HG03342 (cell line): ENCODE measurements at regions not wholly inside any gene's neighbourhood (a gene's known extent, or its start where the extent isn't known, plus 50 kb on each side); places are given as distances from the start of the nearest gene placed in this dataset.
"Not testable (repeated sequence)": the region's sequence is repeated elsewhere in the genome, so short reads cannot be mapped to it uniquely, and the experiment has no call there.

Experiments
- ATAC-seq: cut with Tn5 transposase; IDR thresholded peaks from one replicate; pipeline ENCODE4 v1.9.1; 2021; ENCODE audit warnings: mild to moderate bottlenecking, moderate library complexity; ENCODE audit not compliant: unreplicated experiment

- no peak for ATAC-seq
These were observed 119.7 kb downstream of the GASK1B start for GRCh38 chr4:158053086-158053485.

GRCh38 chr4:158051401-158052235 lies 121.2 kb downstream of the GASK1B start:
- ATAC-seq = no peak

- no peak for ATAC-seq
These were observed 121.9 kb downstream of the GASK1B start for GRCh38 chr4:158050942-158051341.

GRCh38 chr4:158046345-158046744 lies 126.5 kb downstream of the GASK1B start:
- no peak for ATAC-seq

- ATAC-seq = no peak
These were observed 128.7 kb downstream of the GASK1B start for GRCh38 chr4:158043971-158044618.

GRCh38 chr4:158042591-158043030 lies 130.2 kb downstream of the GASK1B start:
- ATAC-seq = no peak

DNA sequence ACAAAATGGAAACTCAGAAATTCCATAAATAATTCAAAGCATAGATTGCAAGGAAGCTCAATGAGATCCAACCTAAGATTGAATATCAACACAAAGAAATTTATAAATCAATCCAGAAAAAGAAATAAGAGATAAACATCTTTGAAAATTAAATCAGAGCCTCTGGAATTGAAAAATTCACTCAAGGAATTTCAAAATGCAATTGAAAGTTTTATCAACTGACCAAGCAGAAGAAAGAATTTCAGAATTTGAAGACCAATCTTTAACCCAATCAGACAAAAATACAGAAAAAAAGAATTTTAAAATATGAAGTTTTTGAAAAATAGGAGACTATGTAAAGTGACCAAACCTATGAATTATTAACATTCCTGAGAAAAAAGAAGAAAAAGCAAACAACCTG lies 134.1 kb downstream of the GASK1B start:
- ATAC-seq = no peak

DNA sequence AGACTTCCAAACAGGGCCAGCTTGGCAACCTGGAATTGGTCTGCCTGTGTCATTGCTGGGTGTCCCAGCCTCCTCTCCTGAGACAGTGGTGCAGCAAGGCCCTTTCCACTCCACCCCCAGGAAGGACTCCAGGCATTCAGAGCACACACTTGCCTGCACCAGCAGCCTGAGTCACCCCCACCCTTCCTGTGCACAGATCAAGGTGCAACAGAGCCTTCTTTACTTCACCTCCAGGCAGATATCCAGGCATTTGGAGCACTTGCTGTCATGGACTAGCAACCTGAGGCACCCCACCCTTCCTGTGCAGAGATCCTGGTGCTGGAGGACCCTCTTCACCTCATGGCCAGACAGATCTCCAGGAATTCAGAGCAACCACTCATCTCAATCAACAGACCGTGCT lies 135.8 kb downstream of the GASK1B start:
- ATAC-seq = no peak

GRCh38 chr4:158035662-158036195 lies 137.1 kb downstream of the GASK1B start:
- no peak for ATAC-seq

DNA sequence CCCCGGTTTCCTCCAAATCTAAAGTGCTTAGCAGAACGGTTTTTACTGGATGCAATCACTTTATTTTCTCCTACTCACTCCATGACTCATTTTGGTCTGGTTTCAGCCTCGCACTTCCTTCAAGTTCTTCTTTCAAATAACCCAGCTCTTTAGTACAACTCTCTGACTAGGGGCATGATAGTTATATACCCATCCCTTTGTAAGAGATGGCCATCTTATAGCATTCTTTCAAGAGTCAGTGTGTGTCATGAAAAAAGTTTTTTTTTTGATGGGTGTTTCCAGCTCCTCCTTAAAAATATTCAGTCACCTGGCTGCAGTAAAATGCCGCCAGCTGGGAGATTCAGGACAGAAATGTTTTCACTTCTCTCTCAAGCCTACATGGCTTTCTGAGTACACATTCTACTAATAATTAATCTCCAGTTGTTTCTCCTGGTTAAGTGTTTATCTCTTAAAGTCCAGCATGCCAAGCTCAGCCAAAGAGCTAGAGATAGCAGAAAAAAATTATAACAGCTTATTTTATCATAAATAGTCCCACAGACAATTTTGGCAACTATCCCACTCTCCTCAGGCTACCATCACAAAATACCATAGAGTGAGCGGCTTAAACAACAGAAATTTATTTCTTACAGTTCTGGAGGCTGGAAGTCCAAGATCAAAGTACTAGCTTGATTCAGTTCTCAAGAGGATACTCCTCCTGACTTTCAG lies 139.3 kb downstream of the GASK1B start:
- ATAC-seq = no peak

DNA sequence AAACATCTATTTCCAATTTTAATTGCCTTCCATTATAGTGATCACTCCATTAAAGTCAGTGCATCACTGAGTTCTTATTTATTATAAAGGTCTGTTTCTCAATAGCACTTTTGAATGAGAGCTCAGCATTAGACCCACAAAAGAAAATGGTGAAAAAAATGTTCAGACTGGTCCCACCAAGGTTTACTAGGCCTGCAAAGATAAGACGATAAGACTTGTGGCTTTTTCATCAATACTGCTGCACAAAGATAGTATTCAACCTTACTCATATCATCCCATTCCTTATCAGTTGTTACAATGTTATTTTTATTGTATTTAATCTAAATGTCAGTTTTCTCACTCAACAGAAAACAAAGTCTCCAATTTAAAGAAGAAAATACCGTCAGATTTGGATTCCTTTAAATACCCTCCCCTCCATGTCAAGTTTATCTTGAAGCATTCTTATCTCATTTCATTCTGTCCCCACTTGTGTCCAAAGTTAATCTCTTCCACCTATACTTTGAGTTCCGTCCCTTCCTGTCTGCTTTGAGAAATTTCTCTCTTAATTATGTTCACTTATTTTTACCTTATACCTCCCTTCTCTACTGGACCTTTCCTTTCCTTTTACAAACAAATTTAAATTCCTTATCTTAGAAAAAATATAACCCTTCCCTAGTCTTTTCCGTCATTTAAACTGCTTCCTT lies 140.0 kb downstream of the GASK1B start:
- ATAC-seq = no peak

GRCh38 chr4:158028381-158028780 lies 144.4 kb downstream of the GASK1B start:
- not testable (repeated sequence) for ATAC-seq

DNA sequence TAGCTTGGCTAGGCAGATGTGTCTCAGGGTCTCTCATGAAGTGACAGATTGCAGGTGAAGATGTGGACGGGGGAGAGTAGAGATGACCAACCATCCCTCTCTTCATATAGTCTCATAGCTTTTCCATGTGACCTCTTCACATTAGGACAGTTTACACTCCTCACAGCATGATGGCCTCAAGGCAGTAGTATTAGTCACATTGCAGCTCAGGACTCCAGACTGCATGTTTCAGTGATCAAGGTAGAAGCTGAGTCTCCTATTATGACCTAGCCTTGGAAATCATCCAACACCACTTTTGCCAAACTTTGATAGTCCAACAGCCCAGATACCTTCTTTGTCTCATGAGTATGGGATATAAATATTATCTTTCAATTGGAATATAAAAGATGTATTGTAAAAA lies 147.7 kb downstream of the GASK1B start:
- ATAC-seq = no peak

- no peak for ATAC-seq
These were observed 152.0 kb downstream of the GASK1B start for GRCh38 chr4:158020734-158021346.

DNA sequence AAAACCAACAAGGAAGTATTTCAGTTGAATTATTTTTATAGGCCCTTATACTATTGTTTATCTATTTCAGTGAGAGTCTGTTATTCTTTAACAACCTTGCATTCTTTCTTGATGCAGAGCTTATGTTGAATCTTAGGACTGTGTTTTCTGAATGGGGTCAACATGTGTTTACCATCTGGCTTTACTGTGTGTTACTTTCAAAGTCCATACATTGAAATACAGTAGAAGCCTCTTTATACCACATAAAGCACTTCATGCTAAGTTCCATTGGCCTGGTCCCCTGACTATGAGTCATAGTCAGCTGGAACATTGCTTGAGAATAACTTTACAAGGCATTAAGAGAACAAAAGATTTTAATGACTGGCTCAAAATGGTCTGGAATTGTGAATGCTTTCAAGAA lies 152.6 kb downstream of the GASK1B start:
- ATAC-seq = no peak

DNA sequence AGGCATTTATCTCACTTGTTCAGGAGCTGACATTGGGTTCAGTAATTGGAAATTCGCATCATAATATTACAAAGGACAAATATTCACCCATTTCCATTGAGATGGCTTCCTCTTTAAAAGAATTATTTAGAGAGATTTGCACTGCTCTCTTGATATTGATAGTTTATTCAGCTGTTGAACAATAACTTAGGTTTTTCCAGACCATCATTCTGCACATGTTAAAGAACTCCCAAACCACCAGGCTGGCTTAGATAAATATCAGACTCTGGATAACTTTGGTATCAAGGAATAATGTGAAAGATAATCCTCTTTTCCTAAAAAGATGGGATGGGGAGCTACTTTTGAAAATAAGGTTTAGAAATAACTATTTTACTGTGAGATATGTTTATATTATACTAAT lies 154.0 kb downstream of the GASK1B start:
- no peak for ATAC-seq

- no peak for ATAC-seq
These were observed 154.5 kb downstream of the GASK1B start for GRCh38 chr4:158018221-158018830.

DNA sequence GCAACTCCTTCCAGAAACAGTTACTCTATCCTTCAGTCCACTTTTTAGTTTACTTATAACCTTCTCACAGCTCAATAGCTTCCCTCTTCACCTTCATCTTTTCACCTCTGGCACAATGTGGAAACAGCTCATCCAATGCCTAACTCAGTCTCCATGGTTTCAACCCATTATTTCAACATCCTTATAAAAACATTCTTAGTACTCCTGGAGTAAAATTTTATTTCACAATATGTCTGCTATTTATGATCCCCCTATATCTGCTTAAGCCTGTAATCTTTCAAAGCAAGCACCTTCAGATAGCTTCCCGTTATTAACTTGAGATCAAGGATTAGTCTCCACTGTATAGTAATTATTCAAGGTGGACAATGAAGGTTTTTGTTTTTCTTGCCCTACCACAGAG lies 156.3 kb downstream of the GASK1B start:
- no peak for ATAC-seq

DNA sequence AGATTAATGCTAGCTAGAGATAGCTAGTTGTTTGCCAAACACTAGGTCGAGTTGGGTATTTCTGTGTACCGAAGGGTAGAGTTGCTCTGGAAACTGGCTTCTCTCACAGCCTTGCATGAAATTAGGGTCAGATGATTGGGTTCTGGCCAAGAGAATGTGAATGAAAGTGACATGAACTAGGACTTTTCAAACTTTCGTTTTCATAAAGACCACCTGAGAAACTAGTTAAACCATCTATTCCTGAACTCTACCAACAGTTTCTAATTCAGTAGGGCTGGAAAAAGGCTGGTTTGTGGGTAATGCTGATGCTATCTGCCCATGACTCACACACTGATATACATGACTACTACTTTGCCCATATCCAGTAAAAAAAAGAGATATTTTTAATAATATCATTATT lies 157.6 kb downstream of the GASK1B start:
- ATAC-seq = no peak

GRCh38 chr4:158013858-158014257 lies 159.0 kb downstream of the GASK1B start:
- no peak for ATAC-seq
